ENCODE measurements at regions not wholly inside any gene's neighbourhood (a gene's known extent, or its start where the extent isn't known, plus 50 kb on each side); places are given as distances from the start of the nearest gene placed in this dataset.

GRCh38 chr3:74267131-74267530, 347.3 kb downstream of the CNTN3 start:
- Histone ChIP-seq H3K4me3 (no peak overlapping the region), H3K36me3 (no peaks in the 10 kb centered on the region), H3K9me3 (no peaks in the 10 kb centered on the region), H3K27ac (no peak overlapping the region), H3K27me3 (replicated peaks; ENCODE audit: insufficient read depth) (no peaks in the 10 kb centered on the region), H3K4me1 (ENCODE audit: control insufficient read depth in 1 of 2, low read depth in 2 of 2) (no peaks in the 10 kb centered on the region)
- no peak for ATAC-seq (ENCODE audit: insufficient number of reproducible peaks, low FRiP score, low read depth)
- DNase-seq (ENCODE audit: low spot score): no peak
- no peak for TF ChIP-seq CTCF (IDR thresholded peaks at IDR 0.05)

- H3K9me3 ChIP-seq: no peaks in the 10 kb centered on the region
- H3K4me3 ChIP-seq: no peak overlapping the region
- DNase-seq (ENCODE audit: low spot score) (no peak), ATAC-seq (ENCODE audit: insufficient number of reproducible peaks, low FRiP score, low read depth) (no peak)
- no peaks in the 10 kb centered on the region for H3K4me1 ChIP-seq (ENCODE audit: control insufficient read depth in 1 of 2, low read depth in 2 of 2)
- H3K27me3 ChIP-seq (replicated peaks; ENCODE audit: insufficient read depth): no peaks in the 10 kb centered on the region
- TF ChIP-seq CTCF (IDR thresholded peaks at IDR 0.05): no peak
- no peak overlapping the region for H3K27ac ChIP-seq
- H3K36me3 ChIP-seq: no peaks in the 10 kb centered on the region
Measured at GRCh38 chr3:74265069-74265468, 349.4 kb downstream of the CNTN3 start.

- ATAC-seq (ENCODE audit: insufficient number of reproducible peaks, low FRiP score, low read depth): no peak
- H3K4me3 ChIP-seq: no peak overlapping the region
- DNase-seq (ENCODE audit: low spot score): no peak
- no peaks in the 10 kb centered on the region for H3K4me1 ChIP-seq (ENCODE audit: control insufficient read depth in 1 of 2, low read depth in 2 of 2)
- no peaks in the 10 kb centered on the region for H3K27me3 ChIP-seq (replicated peaks; ENCODE audit: insufficient read depth)
- TF ChIP-seq CTCF (IDR thresholded peaks at IDR 0.05): no peak
- H3K27ac ChIP-seq: no peak overlapping the region
- H3K36me3 ChIP-seq: no peaks in the 10 kb centered on the region
- H3K9me3 ChIP-seq: no peaks in the 10 kb centered on the region
Measured at GRCh38 chr3:74263031-74263430, 351.4 kb downstream of the CNTN3 start.

GRCh38 chr3:74233091-74233490, 381.4 kb downstream of the CNTN3 start:
- Histone ChIP-seq H3K4me1 (ENCODE audit: control insufficient read depth in 1 of 2, low read depth in 2 of 2) (no peaks in the 10 kb centered on the region), H3K27ac (no peak overlapping the region), H3K9me3 (no peaks in the 10 kb centered on the region), H3K27me3 (replicated peaks; ENCODE audit: insufficient read depth) (no peaks in the 10 kb centered on the region), H3K4me3 (no peak overlapping the region), H3K36me3 (no peaks in the 10 kb centered on the region)
- no peak for TF ChIP-seq CTCF (IDR thresholded peaks at IDR 0.05)
- DNase-seq (ENCODE audit: low spot score): no peak
- no peak for ATAC-seq (ENCODE audit: insufficient number of reproducible peaks, low FRiP score, low read depth)

GRCh38 chr3:74217467-74217866, 397.0 kb downstream of the CNTN3 start:
- Histone ChIP-seq H3K9me3 (no peaks in the 10 kb centered on the region), H3K4me3 (no peak overlapping the region), H3K36me3 (no peaks in the 10 kb centered on the region), H3K4me1 (ENCODE audit: control insufficient read depth in 1 of 2, low read depth in 2 of 2) (no peaks in the 10 kb centered on the region), H3K27ac (no peak overlapping the region), H3K27me3 (replicated peaks; ENCODE audit: insufficient read depth) (no peaks in the 10 kb centered on the region)
- TF ChIP-seq CTCF (IDR thresholded peaks at IDR 0.05): no peak
- DNase-seq (ENCODE audit: low spot score): no peak
- ATAC-seq (ENCODE audit: insufficient number of reproducible peaks, low FRiP score, low read depth): no peak

Data from thoracic aorta (tissue), 2 donors.